HEK293 (cell line): ENCODE measurements at regions not wholly inside any gene's neighbourhood (a gene's known extent, or its start where the extent isn't known, plus 50 kb on each side); places are given as distances from the start of the nearest gene placed in this dataset.

Source experiments
- HOXA7 ChIP-seq: sonication (generic); formaldehyde crosslinking; IDR thresholded peaks from 2 replicates; pipeline ENCODE4 v1.8.1; 2022; ENCODE audit warnings: missing genetic modification reagents, borderline replicate concordance
- IKZF3 ChIP-seq: fragments of 450-650 bp; IDR thresholded peaks from 2 replicates; pipeline ENCODE4 v1.5.0; 2018; ENCODE audit warnings: missing biosample characterization, mild to moderate bottlenecking, missing genetic modification characterization, moderate library complexity
- INSM2 ChIP-seq: fragments of 450-650 bp; formaldehyde crosslinking; IDR thresholded peaks from 2 replicates; pipeline ENCODE4 v1.5.1; 2016; ENCODE audit warnings: missing biosample characterization, missing genetic modification characterization
- SCRT1 ChIP-seq: fragments of 450-650 bp; formaldehyde crosslinking; IDR thresholded peaks from 2 replicates; pipeline ENCODE4 v1.5.1; 2016; ENCODE audit warnings: missing biosample characterization, missing genetic modification characterization, borderline replicate concordance
- SCRT2 ChIP-seq: fragments of 450-650 bp; formaldehyde crosslinking; IDR thresholded peaks from 2 replicates; pipeline ENCODE4 v1.5.1; 2016; ENCODE audit warnings: missing biosample characterization, missing genetic modification characterization
- WT1 ChIP-seq: fragments of 450-650 bp; formaldehyde crosslinking; IDR thresholded peaks from 2 replicates; pipeline ENCODE4 v1.5.1; 2016; ENCODE audit warnings: missing biosample characterization, missing genetic modification characterization
- YY1 ChIP-seq: fragments of 450-650 bp; formaldehyde crosslinking; IDR thresholded peaks from 2 replicates; pipeline ENCODE4 v1.5.1; 2018; ENCODE audit warnings: missing biosample characterization, missing genetic modification characterization
- ZBTB10 ChIP-seq: fragments of 450-650 bp; formaldehyde crosslinking; IDR thresholded peaks from 2 replicates; pipeline ENCODE4 v1.5.1; 2016; ENCODE audit warnings: missing biosample characterization, missing genetic modification characterization
- ZBTB26 ChIP-seq: fragments of 450-650 bp; formaldehyde crosslinking; optimal IDR thresholded peaks from 2 replicates; pipeline ENCODE3; 2016; ENCODE audit warnings: missing biosample characterization, mild to moderate bottlenecking, missing genetic modification characterization
- ZFHX2 ChIP-seq: fragments of 450-650 bp; formaldehyde crosslinking; conservative IDR thresholded peaks from 2 replicates; pipeline ENCODE4 v1.5.1; 2016; ENCODE audit warnings: missing biosample characterization, missing genetic modification characterization
- ZFP37 ChIP-seq: fragments of 450-650 bp; formaldehyde crosslinking; IDR thresholded peaks from 2 replicates; pipeline ENCODE4 v1.5.1; 2016; ENCODE audit warnings: missing biosample characterization, missing genetic modification characterization
- ZNF112 ChIP-seq: fragments of 450-650 bp; formaldehyde crosslinking; IDR thresholded peaks from 2 replicates; pipeline ENCODE4 v1.5.0; 2017; ENCODE audit warnings: missing biosample characterization, missing genetic modification characterization
- ZNF174 ChIP-seq: fragments of 450-650 bp; formaldehyde crosslinking; IDR thresholded peaks from 2 replicates; pipeline ENCODE4 v1.5.0; 2017; ENCODE audit warnings: missing biosample characterization, mild to moderate bottlenecking, missing genetic modification characterization
- ZNF19 ChIP-seq: fragments of 450-650 bp; formaldehyde crosslinking; IDR thresholded peaks from 2 replicates; pipeline ENCODE4; 2016; ENCODE audit warnings: missing biosample characterization, missing genetic modification characterization, low read depth
- ZNF23 ChIP-seq: fragments of 450-650 bp; formaldehyde crosslinking; IDR thresholded peaks from 2 replicates; pipeline ENCODE4 v1.5.1; 2016; ENCODE audit warnings: missing biosample characterization, missing genetic modification characterization, borderline replicate concordance
- ZNF24 ChIP-seq: fragments of 450-650 bp; formaldehyde crosslinking; IDR thresholded peaks from 2 replicates; pipeline ENCODE4 v1.5.1; 2016; ENCODE audit warnings: missing biosample characterization, missing genetic modification characterization
- ZNF280C ChIP-seq: fragments of 450-650 bp; formaldehyde crosslinking; IDR thresholded peaks from 2 replicates; pipeline ENCODE4 v1.5.1; 2016; ENCODE audit warnings: missing biosample characterization, missing genetic modification characterization
- ZNF324 ChIP-seq: fragments of 450-650 bp; formaldehyde crosslinking; IDR thresholded peaks from 2 replicates; pipeline ENCODE4 v1.5.1; 2016; ENCODE audit warnings: missing biosample characterization, missing genetic modification characterization
- ZNF335 ChIP-seq: fragments of 450-650 bp; formaldehyde crosslinking; conservative IDR thresholded peaks from 2 replicates; pipeline ENCODE4 v1.5.1; 2016; ENCODE audit warnings: missing biosample characterization, missing genetic modification characterization
- ZNF350 ChIP-seq: fragments of 450-650 bp; formaldehyde crosslinking; IDR thresholded peaks from 2 replicates; pipeline ENCODE4 v1.5.0; 2017; ENCODE audit warnings: missing biosample characterization, mild to moderate bottlenecking, missing genetic modification characterization
- ZNF48 ChIP-seq: fragments of 450-650 bp; formaldehyde crosslinking; IDR thresholded peaks from 2 replicates; pipeline ENCODE4 v1.5.1; 2016; ENCODE audit warnings: missing biosample characterization, missing genetic modification characterization
- ZNF501 ChIP-seq: fragments of 450-650 bp; formaldehyde crosslinking; IDR thresholded peaks from 2 replicates; pipeline ENCODE4 v1.5.1; 2016; ENCODE audit warnings: missing biosample characterization, missing genetic modification characterization
- ZNF530 ChIP-seq: fragments of 450-650 bp; formaldehyde crosslinking; IDR thresholded peaks from 2 replicates; pipeline ENCODE4 v1.5.1; 2016; ENCODE audit warnings: low read depth, missing biosample characterization, missing genetic modification characterization
- ZNF544 ChIP-seq: fragments of 450-650 bp; formaldehyde crosslinking; IDR thresholded peaks from 2 replicates; pipeline ENCODE4 v1.5.0; 2017; ENCODE audit warnings: missing biosample characterization, missing genetic modification characterization
- ZNF585B ChIP-seq: fragments of 450-650 bp; formaldehyde crosslinking; IDR thresholded peaks from 2 replicates; pipeline ENCODE4 v1.5.1; 2016; ENCODE audit warnings: missing biosample characterization, missing genetic modification characterization
- ZNF610 ChIP-seq: fragments of 450-650 bp; formaldehyde crosslinking; IDR thresholded peaks from 2 replicates; pipeline ENCODE4 v1.5.1; 2016; ENCODE audit warnings: missing biosample characterization, missing genetic modification characterization, borderline replicate concordance
- ZNF624 ChIP-seq: fragments of 450-650 bp; formaldehyde crosslinking; IDR thresholded peaks from 2 replicates; pipeline ENCODE4 v1.5.1; 2017; ENCODE audit warnings: missing biosample characterization, missing genetic modification characterization
- ZNF629 ChIP-seq: fragments of 450-650 bp; formaldehyde crosslinking; IDR thresholded peaks from 2 replicates; pipeline ENCODE4 v1.5.1; 2017; ENCODE audit warnings: missing biosample characterization, missing genetic modification characterization
- ZNF639 ChIP-seq: fragments of 450-650 bp; formaldehyde crosslinking; IDR thresholded peaks from 2 replicates; pipeline ENCODE4 v1.5.1; 2016; ENCODE audit warnings: missing biosample characterization, missing genetic modification characterization
- ZNF76 ChIP-seq: fragments of 450-650 bp; formaldehyde crosslinking; IDR thresholded peaks from 2 replicates; pipeline ENCODE4; 2016; ENCODE audit warnings: low read depth, missing biosample characterization, missing genetic modification characterization, borderline replicate concordance
- ZNF777 ChIP-seq: fragments of 450-650 bp; formaldehyde crosslinking; IDR thresholded peaks from 2 replicates; pipeline ENCODE4 v1.5.1; 2017; ENCODE audit warnings: missing biosample characterization, missing genetic modification characterization, borderline replicate concordance
- ZNF830 ChIP-seq: fragments of 450-650 bp; IDR thresholded peaks from 2 replicates; pipeline ENCODE4 v1.5.0; 2018; ENCODE audit warnings: missing biosample characterization, missing genetic modification characterization, low read depth, mild to moderate bottlenecking, moderate library complexity
- ZNF837 ChIP-seq: fragments of 450-650 bp; formaldehyde crosslinking; IDR thresholded peaks from 2 replicates; pipeline ENCODE4 v1.5.1; 2016; ENCODE audit warnings: missing biosample characterization, missing genetic modification characterization
- ZNF843 ChIP-seq: fragments of 450-650 bp; formaldehyde crosslinking; IDR thresholded peaks from 2 replicates; pipeline ENCODE4 v1.5.1; 2016; ENCODE audit warnings: missing biosample characterization, missing genetic modification characterization

- TF ChIP-seq ZNF280C (tag by site-specific recombination) (no peak), ZNF544 (tag by site-specific recombination) (no peak), ZNF843 (tag by site-specific recombination) (peak; percentile 86), ZBTB26 (tag by site-specific recombination) (no peak), YY1 (no peak), ZNF19 (tag by site-specific recombination) (no peak), ZNF530 (tag by site-specific recombination) (no peak), ZNF24 (tag by site-specific recombination) (no peak), ZNF610 (no peak), ZNF324 (tag by site-specific recombination) (peak; percentile 42; the same call in 1 of the 2 replicates), ZNF335 (peak; percentile 95), ZNF174 (tag by site-specific recombination) (no peak), ZNF629 (tag by site-specific recombination) (peak; percentile 86), SCRT2 (peak; percentile 26; the same call in 1 of the 2 replicates), ZNF76 (tag by site-specific recombination) (no peak), ZNF624 (tag by site-specific recombination) (no peak), ZNF48 (tag by site-specific recombination) (no peak), ZNF112 (tag by site-specific recombination) (no peak), ZNF830 (tag by site-specific recombination) (no peak), ZNF585B (tag by site-specific recombination) (no peak), ZFHX2 (tag by site-specific recombination) (no peak), ZNF639 (peak; percentile 69; the same call in 1 of the 2 replicates), INSM2 (tag by site-specific recombination) (0 out of 2 replicates have a peak, but pooled peaks have one; percentile 55), ZBTB10 (no peak), SCRT1 (tag by site-specific recombination) (no peak), ZFP37 (tag by site-specific recombination) (peak; percentile 61; the same call in 1 of the 2 replicates), ZNF350 (tag by site-specific recombination) (no peak), ZNF23 (no peak), HOXA7 (no peak), WT1 (tag by site-specific recombination) (peak; percentile 73), ZNF837 (tag by site-specific recombination) (no peak), ZNF777 (no peak), IKZF3 (tag by site-specific recombination) (peak; percentile 78), ZNF501 (tag by site-specific recombination) (0 out of 2 replicates have a peak, but pooled peaks have one; percentile 43)
Measured at GRCh38 chr12:24078318-24078765, 128.9 kb upstream of the SOX5 start (continued).
